ENCODE measurements at regions not wholly inside any gene's neighbourhood (a gene's known extent, or its start where the extent isn't known, plus 50 kb on each side); places are given as distances from the start of the nearest gene placed in this dataset.
"Not testable (repeated sequence)": the region's sequence is repeated elsewhere in the genome, so short reads cannot be mapped to it uniquely, and the experiment has no call there.

GRCh38 chr3:10628891-10629670, 123.7 kb upstream of the ATP2B2 start:
- FAIRE-seq, result no peak

DNA sequence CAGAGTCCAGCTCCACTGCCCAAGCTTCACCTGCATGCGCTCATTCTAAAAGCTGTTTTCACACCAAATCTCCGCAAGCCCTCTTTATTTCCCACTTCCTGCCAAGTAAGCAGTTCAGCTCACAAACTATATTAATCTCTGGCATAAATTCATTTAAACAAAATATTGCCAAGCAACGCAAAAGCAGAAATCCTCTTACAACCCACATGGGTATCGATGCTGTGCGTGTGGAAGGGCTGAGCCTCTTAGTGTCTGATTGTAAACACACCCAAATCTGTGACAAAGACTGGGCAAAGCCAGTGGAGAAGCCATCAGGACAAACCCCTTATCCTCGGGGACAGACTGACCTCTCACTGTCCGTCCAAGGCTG, 124.3 kb upstream of the ATP2B2 start:
- FAIRE-seq, result no peak

DNA sequence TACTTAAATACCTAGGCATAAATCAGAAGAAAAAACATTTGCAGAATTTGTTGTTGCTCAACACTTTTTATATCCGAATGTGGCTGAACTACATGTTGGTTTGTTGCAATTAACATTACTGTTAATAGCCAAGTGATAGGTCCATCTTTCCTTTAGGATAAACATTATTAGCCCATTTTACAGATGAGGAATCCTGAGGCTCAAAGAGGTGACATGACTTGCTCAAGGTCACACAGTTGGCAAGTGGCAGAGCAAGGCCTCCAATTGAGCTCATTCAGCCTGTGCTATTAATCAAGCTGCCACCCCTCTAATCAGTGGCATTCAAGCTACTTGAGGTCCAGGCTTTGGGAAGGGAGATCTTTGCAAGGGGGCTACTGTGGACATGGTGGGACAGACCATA, 125.8 kb upstream of the ATP2B2 start:
- FAIRE-seq, result no peak

- FAIRE-seq, result no peak
Observed at GRCh38 chr3:10632125-10632524, 126.7 kb upstream of the ATP2B2 start.

DNA sequence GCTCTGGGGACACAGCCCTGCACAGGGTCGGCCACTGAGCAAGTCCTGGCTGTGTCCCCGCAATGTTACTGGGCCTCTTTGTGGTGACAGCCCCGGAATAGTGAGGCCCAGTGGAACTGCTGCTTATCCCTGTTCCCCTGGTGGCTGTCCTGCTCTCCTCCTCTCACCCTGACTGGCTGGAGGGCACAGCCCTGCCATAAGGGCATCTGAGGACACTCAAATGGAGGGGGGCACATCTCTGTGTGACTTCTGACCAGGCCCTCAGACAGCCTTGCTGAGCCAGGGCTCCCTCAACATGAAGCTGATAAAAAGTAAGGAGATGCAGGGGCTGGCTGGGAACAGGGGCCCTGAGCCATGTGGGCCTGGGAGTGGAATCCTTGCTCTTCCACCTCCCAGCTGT, 127.4 kb upstream of the ATP2B2 start:
- no peak for FAIRE-seq

DNA sequence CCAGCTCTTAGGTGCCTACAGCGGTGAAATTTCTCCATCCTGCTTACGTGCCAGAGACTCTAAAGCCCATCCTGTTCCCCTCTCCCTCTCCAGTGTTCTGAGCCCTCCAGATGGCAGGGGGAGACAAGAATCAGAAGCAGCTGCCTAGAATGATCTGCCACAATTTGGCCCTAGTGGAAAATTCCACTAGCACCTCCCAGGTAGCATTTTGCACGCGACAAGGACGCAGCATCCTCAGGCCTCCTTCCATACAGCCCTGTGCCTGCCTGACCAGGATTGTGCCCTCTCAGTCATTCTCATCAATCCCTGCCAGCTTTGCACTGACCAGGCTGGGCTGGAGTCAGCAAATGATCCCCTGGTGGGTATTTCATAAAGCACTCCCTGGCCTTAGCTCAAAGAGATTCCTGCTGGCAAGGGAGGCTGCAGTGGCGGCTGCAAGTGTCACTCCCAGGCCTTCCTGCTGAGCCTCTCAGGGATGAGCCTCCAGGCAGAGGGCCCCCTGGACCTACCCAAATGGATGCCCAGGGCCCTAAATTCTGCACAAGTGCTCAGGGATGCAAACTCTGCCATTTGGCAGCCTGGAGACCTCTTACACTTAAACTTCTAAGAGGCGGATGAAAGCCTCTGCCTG, 130.2 kb upstream of the ATP2B2 start:
- FAIRE-seq, result no peak

DNA sequence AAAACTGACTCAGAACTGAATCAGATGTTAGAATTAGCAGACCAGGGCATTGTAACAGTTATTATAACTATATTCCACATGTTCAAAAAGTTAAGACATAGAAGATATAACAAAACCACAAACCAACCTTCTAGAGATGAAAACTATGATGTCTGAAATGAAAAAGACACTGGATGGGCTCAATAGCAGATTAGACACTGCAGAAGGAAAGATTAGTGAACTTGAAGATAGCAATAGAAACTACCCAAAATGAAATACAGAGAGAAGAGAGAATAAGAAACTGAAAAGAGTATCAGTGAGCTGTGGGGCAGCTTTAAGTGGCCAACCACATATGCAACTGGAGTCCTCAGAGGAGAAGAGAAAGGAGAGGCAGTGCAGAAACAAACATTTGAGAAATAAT, 132.0 kb upstream of the ATP2B2 start:
- no peak for FAIRE-seq

DNA sequence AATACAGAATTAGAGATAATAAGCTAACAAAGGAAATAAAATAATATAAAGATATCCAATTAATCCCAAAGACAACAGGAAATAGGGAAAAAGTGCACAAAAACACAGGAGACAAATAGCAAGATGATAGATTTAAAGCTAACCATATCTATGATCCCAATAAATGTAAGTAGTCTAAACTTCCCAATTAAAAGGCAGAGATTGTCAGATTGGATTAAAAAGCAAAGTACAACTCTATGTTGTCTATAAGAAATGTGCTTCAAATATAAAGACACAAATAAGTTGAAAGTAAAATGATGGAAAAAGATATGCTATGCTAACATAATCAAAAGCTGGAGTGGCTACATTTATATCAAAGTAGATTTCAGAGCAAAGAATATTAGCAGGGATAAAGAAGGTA, 133.1 kb upstream of the ATP2B2 start:
- FAIRE-seq, result no peak

GRCh38 chr3:10641760-10642159, 136.4 kb upstream of the ATP2B2 start:
- FAIRE-seq, result no peak

- no peak for FAIRE-seq
Observed at GRCh38 chr3:10644189-10644588, 138.8 kb upstream of the ATP2B2 start.

- no peak for FAIRE-seq
Observed at GRCh38 chr3:10645800-10646199, 140.4 kb upstream of the ATP2B2 start.

GRCh38 chr3:10646531-10647335, 141.3 kb upstream of the ATP2B2 start:
- FAIRE-seq, result no peak

DNA sequence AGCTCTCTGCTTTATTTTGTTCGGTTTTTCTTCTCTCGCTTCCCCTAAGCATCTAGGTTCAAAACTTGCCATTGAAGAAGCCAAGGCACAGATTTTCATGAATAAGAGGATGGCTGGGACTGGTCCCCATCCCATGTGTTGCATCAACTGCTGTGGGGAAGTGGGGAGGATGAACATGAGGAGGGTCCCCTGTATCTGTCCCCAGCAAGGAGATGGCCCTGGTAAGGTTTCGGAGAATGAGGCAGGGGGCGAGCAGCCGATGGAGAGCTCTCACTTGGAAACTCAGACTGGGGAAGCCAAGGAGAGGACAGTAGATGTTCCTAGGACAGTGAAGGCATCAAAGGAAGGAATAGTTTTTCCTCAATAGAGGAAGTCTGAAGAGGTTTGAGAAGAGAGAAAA, 142.0 kb upstream of the ATP2B2 start:
- no peak for FAIRE-seq

DNA sequence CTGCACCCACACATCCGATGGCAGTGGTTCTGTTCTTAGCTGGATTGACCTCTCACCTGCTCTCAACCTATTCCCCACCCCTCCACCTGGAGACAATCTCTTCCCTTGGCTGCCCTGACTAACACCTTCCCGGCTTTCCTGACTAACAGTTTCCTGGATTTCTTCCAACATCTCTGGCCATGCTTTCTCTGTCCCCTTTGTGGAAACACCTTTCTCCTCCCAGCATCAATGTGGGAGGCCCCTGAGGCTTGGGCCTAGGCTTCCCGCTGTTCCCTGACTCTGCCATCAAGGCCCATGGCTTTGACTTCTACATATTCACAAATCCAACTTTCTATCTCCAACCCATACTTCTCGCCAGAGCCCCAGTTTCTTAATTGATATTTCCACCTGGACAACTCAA, 142.8 kb upstream of the ATP2B2 start:
- no peak for FAIRE-seq

GRCh38 chr3:10649463-10649862, 144.1 kb upstream of the ATP2B2 start:
- FAIRE-seq, result not testable (repeated sequence)

DNA sequence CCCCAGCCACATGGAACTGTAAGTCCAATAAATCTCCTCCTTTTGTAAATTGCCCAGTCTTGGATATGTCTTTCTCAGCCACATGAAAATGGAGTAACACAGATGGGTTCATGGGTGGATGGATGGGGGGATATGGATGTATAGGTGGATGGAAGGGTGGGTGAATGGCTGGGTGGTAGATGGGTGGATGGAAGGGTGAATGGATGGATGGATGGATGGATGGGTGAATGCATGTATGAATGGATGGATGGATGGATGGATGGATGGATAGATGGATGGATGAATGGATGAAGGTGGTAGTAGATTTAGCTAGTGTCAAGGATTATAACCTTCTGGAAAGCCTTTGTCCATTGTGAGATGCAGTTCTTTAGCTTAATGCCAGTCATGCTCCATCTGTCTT, 146.1 kb upstream of the ATP2B2 start:
- no peak for FAIRE-seq

- FAIRE-seq, result no peak
Observed at GRCh38 chr3:10653241-10653640, 147.9 kb upstream of the ATP2B2 start.

DNA sequence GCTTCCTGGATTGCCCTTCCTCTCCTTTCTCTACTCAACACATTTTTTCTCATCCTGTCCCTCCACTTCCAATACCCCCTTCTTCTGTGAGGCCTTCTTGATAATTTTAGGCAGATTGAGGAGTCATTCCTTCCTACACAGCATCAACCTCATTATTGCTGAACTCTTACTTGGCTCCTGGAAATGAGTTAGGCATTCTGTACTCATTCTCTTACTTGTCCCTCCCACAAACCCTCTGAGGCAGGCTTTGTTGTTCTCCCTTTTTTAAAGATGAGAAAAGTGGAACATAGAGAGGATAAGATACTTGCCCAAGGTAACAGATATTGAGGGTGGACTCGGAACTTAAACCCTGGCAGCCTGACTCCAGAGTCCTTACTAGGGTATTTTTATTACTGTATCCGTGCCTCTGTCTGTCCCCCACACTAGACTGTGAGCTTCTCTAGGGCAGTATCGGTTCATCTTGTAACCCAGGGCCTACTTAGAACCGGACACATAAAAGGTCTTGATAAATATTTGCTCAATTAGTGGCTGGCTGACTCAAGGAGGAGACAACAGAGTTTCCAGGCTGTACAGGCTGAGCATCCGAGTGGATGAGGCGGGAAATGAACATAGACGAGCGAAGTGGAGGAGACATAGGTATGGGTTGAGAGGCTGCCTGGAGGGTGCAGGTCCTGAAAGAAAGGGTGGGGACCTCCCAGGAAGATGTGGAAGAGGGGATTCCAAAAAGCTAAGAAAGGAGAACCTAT, 148.7 kb upstream of the ATP2B2 start:
- no peak for FAIRE-seq

GRCh38 chr3:10655105-10655504, 149.7 kb upstream of the ATP2B2 start:
- no peak for FAIRE-seq

- FAIRE-seq, result not testable (repeated sequence)
Observed at GRCh38 chr3:10657339-10657738, 152.0 kb upstream of the ATP2B2 start.

- FAIRE-seq, result no peak
Observed at GRCh38 chr3:10665592-10665991, 150.4 kb upstream of the SLC6A11 start.

GRCh38 chr3:10666621-10667020, 149.4 kb upstream of the SLC6A11 start:
- FAIRE-seq, result no peak

DNA sequence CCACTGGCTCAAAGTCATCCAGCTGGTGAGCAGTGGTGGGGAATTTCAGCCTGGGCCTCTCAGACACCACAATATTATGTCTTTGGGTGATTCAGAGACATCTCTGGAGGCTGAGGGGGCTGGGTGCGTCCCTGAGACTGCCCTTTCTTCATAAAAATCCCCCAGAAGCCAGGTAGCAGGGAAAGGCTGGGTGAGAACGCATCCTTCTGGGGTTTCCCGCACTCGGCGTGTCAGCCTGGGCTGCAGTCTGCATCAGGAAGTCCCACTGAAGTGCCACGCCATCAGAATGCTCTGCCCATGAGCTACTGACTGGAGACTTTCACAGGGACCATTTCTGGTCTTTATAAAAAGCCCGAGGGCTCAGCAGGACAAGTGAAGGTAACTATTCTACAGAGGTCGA, 148.8 kb upstream of the SLC6A11 start:
- FAIRE-seq, result no peak
